ENCODE measurements at regions not wholly inside any gene's neighbourhood (a gene's known extent, or its start where the extent isn't known, plus 50 kb on each side); places are given as distances from the start of the nearest gene placed in this dataset.

DNA sequence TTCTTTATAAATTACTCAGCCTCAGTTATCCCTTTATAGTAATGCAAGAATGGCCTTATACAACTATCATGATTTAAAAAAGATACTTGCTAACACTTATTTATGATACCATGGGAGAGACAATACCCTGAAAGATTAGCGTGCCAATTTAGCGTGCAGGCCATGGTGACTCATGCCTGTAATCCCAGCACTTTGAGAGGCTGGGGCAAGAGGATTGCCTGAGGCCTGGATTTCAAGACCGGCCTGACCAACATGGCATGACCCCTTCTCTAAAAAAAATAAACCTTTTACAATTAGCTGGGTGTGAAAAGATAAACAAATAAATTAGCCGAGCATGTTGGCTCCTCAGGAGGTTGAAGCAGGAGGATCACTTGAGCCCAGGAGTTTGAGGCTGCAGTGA lies 493.4 kb upstream of the FSIP2 start:
- FAIRE-seq (no peak), DNase-seq (ENCODE audit: low read depth in 1 of 2, low spot score in 1 of 2) (no peak), ATAC-seq (no peak)
- H3K4me1 ChIP-seq = no peaks in the 10 kb centered on the region
- TF ChIP-seq TP53 (CRISPR knock-in tag; IDR thresholded peaks at IDR 0.05) (no peak), FOSL2 (IDR thresholded peaks at IDR 0.05) (no peak), FOSL2 (CRISPR knock-in tag; IDR thresholded peaks at IDR 0.05) (no peak), KDM5A (IDR thresholded peaks at IDR 0.05) (no peak)
- ChIA-PET POLR2A (no interaction called here), CTCF (no interaction called here)
- H3K9me3 ChIP-seq = peaks cover 5% of the 10 kb centered on the region; the same call in 1 of the 3 replicates
- 25% methylated on average over 4 of the region's 4 CpGs for WGBS (ENCODE audit: missing lambda C conversion rate)
- no peak overlapping the region for H3K27ac ChIP-seq
- no peak overlapping the region for H3K4me3 ChIP-seq
- H3K4me2 ChIP-seq = no peak overlapping the region

DNA sequence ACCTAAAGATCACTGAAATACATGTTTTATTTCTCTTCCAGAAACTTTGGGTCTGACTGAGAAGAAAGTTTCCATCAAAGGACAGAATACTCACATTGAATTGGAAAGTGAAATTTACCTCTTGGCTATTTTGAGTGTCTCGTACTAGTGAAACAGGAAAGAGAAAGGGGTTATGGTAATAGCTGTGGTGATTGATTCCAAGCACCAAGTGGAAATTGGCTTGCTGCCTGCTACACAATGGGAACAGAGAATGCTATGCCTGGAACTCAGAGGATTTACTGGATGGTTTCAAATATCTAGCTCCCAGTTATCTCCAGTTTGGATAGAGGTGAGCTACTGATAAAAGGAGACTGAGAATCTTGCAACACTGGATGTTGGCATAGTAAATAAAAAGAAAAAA lies 492.8 kb upstream of the FSIP2 start:
- 52% methylated on average over 1 of the region's 1 CpG for WGBS (ENCODE audit: missing lambda C conversion rate)
- Histone ChIP-seq H3K9me3 (peaks cover 3% of the 10 kb centered on the region; the same call in 1 of the 3 replicates), H3K4me3 (no peak overlapping the region), H3K27ac (no peak overlapping the region), H3K4me1 (no peaks in the 10 kb centered on the region), H3K4me2 (no peak overlapping the region)
- TF ChIP-seq HES2 (IDR thresholded peaks at IDR 0.05) (no peak), CBX8 (IDR thresholded peaks at IDR 0.05) (no peak), POLR2A (IDR thresholded peaks at IDR 0.05; ENCODE audit: low read length) (no peak), CEBPB (IDR thresholded peaks at IDR 0.05) (no peak), SREBF2 (IDR thresholded peaks at IDR 0.05) (no peak), CTCF (IDR thresholded peaks at IDR 0.05) (no peak), MYC (IDR thresholded peaks at IDR 0.05; ENCODE audit: borderline replicate concordance, low read length) (no peak), RARB (CRISPR knock-in tag; IDR thresholded peaks at IDR 0.05) (no peak), FOXS1 (CRISPR knock-in tag; IDR thresholded peaks at IDR 0.05) (no peak), NFE2L2 (conservative IDR thresholded peaks at IDR 0.05; ENCODE audit: low read length) (no peak), EP300 (IDR thresholded peaks at IDR 0.05) (no peak), E2F6 (IDR thresholded peaks at IDR 0.05; ENCODE audit: borderline replicate concordance, low read depth) (no peak), EHF (CRISPR knock-in tag; IDR thresholded peaks at IDR 0.05) (no peak), ZNF302 (CRISPR knock-in tag; IDR thresholded peaks at IDR 0.05) (no peak), HOXA7 (CRISPR knock-in tag; IDR thresholded peaks at IDR 0.05) (no peak), JUN (IDR thresholded peaks at IDR 0.05) (no peak), ZSCAN20 (CRISPR knock-in tag; IDR thresholded peaks at IDR 0.05) (no peak), CHD2 (IDR thresholded peaks at IDR 0.05; ENCODE audit: low read length, partially characterized antibody) (no peak)
- TF ChIP-seq, protein P1, sequence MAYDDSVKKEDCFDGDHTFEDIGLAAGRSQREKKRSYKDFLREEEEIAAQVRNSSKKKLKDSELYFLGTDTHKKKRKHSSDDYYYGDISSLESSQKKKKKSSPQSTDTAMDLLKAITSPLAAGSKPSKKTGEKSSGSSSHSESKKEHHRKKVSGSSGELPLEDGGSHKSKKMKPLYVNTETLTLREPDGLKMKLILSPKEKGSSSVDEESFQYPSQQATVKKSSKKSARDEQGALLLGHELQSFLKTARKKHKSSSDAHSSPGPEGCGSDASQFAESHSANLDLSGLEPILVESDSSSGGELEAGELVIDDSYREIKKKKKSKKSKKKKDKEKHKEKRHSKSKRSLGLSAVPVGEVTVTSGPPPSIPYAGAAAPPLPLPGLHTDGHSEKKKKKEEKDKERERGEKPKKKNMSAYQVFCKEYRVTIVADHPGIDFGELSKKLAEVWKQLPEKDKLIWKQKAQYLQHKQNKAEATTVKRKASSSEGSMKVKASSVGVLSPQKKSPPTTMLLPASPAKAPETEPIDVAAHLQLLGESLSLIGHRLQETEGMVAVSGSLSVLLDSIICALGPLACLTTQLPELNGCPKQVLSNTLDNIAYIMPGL (CRISPR knock-in tag; IDR thresholded peaks at IDR 0.05; ENCODE audit: borderline replicate concordance) = no peak
- TF ChIP-seq, protein P2, sequence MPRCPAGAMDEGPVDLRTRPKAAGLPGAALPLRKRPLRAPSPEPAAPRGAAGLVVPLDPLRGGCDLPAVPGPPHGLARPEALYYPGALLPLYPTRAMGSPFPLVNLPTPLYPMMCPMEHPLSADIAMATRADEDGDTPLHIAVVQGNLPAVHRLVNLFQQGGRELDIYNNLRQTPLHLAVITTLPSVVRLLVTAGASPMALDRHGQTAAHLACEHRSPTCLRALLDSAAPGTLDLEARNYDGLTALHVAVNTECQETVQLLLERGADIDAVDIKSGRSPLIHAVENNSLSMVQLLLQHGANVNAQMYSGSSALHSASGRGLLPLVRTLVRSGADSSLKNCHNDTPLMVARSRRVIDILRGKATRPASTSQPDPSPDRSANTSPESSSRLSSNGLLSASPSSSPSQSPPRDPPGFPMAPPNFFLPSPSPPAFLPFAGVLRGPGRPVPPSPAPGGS (IDR thresholded peaks at IDR 0.05) = no peak
- ATAC-seq (no peak), FAIRE-seq (no peak), DNase-seq (ENCODE audit: low read depth in 1 of 2, low spot score in 1 of 2) (no peak)
- ChIA-PET POLR2A (no interaction called here), CTCF (interaction anchor here (0.6 kb wide), 1 partner anchor 1801 kb away, joined by 3 read pairs; no protein-coding TSS in a partner anchor)

Measured in A549 (cell line).